HG02759 (cell line): ENCODE measurements at regions not wholly inside any gene's neighbourhood (a gene's known extent, or its start where the extent isn't known, plus 50 kb on each side); places are given as distances from the start of the nearest gene placed in this dataset.

Experiments used
- ATAC-seq: cut with Tn5 transposase; IDR thresholded peaks from one replicate; pipeline ENCODE4 v1.9.1; 2021; ENCODE audit warnings: mild to moderate bottlenecking, moderate library complexity; ENCODE audit not compliant: unreplicated experiment

DNA sequence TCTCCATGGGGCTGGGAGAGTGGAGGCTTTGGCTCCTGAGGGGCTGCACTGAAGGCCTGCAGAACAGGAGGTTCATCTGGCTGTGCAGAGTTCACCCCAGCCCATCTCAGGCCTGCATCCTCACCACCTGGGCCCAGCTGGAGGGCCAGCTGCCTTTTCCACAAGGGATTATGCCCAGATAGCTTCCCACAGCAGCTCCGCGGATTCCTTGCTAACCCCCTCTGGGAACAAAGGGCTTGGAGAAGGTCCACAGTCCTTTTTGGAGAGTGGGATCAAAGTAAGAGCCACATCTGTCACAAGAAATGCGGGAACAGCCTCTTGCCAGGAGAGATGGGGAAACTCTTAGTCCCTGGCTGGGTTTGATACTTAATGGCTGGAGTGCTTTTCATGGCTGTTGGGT, 164.7 kb upstream of the RGMA start:
- no peak for ATAC-seq

DNA sequence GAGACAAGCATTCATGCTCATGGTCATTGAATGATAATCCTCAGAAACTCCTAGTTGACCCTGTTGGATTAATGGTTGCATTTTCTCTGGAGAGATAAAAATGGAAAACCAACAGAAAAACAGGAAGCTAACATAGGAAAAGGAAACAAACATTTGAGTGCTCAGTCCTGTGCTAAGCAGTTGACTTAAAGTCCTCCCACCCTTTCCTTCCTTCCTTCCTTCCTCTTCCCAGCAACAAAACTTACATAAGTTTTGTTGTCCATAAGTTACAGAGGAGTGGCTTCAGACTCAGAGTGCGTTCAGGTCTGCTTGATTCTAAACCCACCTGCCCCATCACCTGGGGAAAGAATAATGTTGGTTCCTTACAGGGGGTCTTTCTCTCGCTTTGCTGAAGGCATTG, 163.8 kb upstream of the RGMA start:
- no peak for ATAC-seq

DNA sequence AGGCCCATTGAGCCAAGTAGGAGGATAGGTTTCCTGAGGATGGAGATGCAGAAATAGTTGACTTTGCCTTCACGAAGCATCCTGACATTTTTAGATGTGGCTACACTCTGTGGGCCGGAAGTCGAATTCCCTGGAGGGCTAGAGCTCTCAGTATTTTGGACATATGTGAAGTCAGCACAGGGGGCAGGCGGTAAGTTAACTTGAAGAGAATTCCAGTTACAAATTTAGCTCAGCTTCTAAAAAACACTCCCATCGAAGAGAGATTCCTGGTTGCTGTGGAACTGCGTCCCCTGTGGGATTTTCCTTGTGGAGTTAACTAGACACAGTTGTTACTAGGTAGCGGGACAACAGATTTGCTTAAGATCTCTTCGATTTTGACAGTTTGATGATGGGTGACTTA, 161.9 kb upstream of the RGMA start:
- no peak for ATAC-seq

DNA sequence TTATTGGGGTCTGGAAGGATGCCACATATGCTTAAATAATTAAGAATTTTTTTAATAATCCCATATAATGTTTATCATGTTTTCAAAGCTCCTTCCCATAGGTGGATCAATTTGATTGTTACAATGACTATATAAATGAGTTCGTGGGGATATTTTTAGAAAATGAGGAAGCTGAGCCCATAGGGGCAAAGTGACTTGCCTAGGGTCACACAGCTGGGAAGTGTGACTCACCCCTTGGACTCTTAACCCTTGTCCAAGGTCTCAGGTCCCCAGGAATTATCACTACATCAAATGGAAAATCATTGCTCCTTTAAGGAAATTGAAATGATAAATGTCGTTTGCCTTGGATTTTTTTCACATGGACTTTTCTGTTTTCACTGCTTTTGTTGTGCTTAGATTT, 161.2 kb upstream of the RGMA start:
- ATAC-seq: no peak

DNA sequence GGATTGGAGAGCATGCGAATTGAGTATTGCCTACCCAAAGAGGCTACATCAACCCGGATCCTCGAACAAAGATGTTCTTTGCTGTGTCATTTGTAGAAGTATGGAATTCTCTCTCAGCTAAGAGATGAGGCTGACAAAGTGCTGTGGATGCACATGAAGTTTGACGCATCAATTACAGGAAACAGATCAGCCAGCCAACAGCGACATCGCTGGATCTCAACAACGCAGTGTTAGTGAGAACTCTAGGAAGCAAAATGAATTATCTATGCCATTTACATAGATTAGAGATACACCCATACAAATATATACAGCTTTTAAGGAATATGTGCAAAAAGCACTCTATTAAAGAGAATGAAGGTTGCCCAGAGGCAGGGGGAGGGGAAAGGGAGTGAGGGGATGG, 160.6 kb upstream of the RGMA start:
- ATAC-seq: no peak

DNA sequence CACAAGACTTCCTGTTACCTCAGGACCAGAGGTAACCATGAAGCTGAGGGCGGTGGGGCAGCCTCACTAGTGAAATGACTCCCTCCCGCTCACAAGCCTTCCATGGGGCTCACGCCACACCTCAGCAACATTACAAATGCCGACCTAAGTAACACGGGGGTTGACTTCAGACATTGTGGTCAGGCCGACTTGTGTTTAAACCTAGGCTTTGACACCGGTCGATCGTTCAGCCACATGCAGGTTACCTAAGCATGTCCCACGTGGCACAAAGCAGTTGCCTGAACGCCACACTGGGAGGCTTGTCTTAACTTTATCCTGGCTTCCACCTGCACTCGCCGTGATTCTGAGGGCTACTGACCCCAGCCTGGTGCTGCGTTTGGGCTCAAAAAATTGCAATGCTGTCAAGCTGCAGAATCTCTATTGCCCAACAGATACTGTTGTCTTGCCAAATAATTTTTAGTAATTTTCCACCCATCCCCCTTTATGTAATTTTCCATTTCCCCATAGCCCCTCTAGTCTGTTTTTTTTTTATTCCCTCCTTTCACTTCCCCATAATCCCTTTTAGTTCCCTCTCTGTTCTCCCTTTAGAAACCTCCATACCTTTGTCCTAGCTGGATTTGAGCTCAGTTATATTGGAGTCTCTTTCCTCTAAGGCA, 158.6 kb upstream of the RGMA start:
- ATAC-seq: no peak

DNA sequence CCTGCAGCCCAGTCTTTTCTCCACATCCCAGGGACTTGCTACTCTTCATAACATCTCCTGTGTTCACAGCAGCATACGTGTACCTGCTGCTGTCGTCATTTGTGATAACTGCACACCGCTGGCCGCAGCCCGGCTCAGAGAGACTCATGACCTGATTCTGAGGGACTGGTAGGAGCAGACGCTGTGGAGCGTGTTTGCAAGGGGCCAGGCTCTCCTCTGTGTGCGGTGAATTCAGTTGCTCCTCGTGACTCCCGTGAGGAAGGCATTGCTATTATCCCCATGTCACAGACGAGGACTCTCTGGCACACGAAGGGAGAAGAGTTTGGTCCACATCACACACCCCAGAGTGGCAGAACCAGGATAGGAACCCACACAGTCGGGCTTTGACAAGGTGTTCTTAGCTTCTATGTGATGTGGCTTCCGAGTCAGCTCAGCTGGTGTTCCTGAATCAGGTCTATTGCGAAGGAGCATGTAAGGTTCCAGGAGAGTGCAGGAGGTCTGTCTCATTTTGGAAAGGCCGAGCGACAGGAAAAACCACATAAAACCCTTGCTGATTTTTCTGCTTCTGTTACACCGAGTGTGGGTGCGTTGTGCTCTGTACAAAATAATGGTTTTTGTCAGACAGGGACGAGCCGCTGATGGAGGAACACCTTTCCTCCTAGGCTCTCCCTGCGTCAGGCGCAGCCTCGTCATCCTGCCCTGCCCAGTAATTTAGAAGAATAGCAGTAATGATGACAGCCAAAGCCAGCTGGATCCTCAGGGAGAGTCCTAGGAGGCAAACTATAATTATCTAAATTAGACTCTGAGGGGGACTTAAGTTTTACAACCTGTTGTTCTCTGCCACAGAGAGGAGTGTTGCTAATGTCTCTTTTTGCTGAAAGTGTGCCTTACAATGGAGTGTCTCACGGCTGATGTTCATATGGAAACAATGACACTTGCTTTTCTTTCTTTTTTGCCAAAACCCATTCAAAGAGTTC, 157.5 kb upstream of the RGMA start:
- ATAC-seq: no peak

DNA sequence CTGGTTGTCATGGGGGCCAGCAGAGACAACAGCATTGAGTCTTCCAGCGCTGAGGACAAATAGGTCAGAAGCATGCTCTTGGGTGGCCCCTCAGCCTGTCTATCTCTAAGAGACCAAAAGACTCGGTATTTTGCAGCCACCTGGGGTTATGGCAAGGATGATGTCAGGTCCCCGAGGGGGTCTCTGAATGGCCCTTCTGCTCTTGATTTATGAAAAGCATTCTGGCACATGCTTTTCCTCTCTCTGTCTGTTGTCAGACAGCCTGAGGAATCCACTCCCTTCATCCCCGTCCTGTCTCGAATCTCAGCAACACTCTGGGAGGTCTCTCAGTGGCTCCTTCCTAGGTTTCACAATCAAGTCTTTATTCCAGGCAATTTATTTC, 156.6 kb upstream of the RGMA start:
- no peak for ATAC-seq

DNA sequence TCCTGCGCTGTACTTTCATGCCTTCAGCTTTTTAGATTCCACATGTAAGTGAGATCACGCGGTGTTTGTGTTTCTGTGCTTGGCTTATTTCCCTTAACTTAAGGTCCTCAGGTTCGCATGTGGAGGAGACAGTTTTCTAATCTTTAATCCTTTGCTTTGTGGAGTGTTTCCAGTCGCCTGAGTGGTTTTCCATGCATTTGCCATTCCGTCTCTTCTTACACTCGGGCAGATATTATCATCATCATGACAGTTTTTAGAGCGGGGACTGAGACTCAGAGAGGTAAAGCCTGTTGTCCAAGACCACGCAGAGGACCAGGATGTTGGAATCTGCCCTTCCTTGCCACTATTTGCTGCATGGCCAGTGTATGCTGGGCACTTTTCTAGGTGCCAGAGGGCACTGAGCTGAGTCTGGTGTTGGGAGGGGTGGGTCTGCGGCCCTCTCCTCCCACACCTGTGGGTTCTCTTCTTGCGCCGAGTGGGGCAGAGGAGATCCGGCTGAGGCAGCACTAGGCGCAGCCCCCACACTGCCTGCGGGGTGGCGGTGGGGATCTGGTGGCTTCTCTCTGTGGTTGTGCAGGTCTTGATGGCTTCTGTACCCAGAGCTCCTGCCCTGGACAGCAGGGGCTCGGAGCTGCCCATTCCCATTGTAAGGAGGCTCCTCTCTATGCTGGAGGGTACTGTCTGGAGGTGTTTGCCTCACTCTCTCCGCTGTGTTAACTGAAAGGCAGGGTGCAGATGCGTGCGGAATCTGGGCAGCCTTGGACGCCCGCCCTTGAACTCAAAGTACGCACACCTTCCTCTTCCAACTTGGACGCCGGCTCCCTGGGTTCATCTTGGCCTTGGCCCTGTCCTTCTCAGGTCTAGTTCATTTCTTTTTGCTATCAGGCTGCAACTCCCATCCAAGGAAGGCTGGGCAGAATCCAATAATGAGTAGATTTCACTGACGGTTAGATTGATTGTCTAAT, 156.0 kb upstream of the RGMA start:
- no peak for ATAC-seq

DNA sequence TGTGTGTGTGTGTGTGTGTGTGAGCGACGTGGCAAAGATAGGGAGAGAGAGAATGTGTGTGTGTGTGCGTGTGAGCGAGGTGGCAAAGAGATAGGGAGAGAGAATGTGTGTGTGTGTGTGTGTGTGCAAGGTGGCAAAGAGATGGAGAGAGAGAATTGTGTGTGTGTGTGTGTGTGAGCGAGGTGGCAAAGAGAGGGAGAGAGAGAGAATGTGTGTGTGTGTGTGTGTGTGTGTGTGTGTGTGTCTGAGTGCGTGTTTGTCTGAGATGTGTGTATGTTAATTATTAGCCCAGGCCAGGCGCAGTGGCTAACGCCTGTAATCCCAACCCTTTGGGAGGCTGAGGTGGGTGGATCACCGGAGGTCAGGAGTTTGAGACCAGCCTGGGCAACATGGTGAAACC, 154.6 kb upstream of the RGMA start:
- no peak for ATAC-seq

DNA sequence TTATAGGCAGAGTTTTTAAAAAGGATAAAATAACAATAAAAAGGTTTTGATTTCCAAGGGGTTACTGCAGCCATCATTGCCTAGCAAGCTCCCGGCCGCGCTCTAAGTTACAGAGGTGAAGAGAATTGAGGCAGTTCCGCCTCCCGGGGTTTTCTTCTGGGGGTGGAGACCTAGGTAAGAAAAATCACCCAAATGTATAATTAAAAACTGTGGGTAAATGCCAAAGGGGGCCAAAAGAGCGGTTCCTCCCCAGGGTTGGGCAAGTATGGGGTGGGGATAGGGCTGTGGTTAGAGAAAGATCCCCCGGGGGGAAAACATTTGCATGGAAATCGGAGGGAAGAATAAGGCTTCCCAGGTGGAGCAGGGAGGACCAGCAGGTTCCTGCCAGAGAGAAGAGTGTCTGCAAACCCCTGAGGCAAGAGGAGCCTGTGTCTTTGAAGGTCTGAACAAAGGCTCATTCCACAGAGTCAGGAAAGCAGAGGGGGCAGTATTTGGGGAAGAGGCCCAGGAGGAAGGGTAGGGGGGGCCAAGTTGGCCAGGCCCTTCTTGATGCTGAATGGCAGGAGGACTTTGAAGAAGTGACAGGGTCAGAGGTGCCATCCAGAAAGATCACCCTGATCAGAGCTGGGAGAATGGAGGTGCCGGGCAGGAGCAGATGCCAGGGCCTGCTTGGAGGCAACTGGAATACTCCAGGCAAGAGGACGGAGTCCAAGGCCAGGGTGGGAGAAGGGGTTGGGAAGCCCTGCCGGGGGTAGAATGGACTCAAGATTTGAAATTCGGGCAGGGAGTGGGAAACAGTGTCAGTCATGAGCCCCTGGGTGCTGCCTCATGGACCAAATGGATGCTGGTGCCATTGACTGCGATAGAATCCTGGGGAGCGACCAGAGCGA, 152.9 kb upstream of the RGMA start:
- ATAC-seq: no peak

DNA sequence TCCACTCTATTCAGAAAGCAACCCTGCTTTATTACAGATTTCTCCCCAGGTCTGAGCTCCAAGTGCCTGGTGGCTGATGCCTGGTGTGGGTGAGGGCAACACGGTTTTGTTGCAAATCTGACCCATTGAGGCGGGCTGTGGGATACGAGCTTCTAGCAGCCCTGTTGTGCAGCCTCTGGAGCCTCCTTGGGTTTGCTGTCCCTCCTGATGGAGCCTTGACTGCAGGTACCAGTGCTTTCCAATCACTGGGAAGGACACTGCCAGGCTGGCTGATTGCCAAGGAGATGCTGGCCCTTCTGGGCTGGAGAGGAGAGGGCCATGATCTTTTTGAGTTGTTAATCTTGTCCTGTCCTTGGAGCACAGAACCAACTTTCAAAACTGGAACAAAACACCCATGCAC, 151.0 kb upstream of the RGMA start:
- no peak for ATAC-seq

DNA sequence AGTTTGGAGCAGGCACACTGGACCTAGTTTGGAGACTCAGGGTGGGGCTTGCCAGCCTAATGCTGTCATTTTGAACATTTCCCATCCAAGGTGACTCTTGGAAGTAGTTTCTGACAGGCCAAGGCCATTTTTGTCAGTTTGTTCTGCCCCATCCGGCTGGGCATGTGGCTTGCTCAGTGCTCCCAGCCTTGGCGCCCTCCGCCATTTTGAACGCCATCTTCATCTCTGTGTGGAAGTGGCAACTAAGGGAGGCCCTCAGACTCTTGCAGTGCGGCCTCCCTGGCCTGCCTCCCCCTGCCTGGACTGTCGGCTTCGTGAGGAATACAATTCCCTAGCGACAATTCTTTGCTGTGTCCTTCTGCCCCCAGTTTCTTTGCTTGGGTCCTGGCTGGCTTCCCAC, 150.6 kb upstream of the RGMA start:
- no peak for ATAC-seq

DNA sequence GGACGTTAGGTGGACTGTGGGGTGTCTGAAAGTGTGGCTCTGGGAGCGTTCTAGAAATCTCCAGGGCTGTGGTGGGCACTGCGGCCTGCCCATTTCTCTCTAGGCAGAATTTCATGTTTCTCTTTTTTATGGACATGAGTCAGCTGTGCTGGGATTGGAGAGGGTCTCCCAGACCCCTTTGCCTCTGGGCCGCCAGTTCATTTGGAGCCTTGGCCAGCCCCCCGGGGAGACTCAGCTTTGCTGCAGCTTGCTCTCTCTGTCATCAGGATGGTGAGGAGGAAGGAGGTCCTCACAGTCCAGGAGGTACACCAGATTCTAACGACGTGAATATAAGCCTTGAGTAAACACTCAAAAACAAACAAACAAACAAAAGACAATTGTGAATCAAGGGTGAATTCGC, 149.6 kb upstream of the RGMA start:
- no peak for ATAC-seq

DNA sequence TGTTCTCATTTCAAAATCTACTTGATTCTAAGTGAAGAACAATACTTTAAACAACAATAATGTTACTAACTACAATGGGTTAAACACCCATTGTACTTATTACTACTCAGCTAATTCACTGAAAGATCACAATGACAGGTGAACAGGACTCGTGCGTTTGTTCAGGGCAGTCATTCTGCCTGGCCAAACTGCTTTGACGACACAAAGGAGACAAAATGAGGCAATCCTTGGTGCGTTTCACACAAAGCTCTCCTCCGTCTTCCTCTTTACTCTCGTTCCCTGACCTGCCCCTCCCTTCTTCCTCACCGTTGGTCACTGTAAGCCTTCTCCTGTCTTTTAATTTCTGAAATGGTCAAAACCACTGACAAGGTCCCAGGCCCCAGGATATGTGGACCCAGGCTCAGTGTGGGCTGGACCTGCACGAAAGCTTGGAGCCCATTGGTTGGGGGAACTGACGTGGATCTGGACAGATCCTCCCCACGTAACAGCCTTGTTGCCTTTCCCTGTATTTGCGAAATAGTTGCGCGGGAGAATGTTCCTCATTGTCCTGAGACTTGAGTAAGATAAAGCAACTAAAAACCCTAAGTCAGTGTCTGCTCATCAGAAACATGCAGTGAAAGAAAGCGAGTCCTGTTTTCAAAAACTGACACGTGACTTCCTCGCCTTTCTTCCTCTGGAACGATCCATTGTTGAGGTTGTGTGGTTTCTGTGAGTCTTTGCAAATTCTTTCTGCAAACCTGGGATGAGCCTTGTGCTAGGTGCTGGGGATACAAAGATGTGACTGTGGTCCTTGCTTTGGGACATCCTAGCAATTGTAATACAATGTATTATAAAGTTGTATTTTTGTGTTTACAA, 147.1 kb upstream of the RGMA start:
- ATAC-seq: no peak

DNA sequence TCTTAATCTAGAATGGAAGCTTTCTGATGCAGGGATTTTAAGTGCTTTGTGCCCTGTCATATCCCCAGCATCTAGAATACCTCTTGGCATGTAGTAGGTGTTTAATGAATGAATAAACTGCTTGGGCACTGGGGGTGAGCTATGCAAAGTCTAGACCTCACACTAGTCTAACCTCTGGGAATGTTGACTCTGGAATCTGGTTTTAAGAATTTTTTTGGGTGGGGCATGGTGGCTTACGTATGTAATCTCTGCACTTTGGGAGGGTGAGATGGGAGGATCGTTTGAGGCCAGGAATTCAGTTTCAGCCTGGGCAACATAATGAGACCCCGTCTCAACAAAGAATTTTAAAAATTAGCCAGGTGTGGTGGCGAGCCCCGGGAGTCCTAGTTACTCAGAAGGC, 146.3 kb upstream of the RGMA start:
- ATAC-seq: no peak

DNA sequence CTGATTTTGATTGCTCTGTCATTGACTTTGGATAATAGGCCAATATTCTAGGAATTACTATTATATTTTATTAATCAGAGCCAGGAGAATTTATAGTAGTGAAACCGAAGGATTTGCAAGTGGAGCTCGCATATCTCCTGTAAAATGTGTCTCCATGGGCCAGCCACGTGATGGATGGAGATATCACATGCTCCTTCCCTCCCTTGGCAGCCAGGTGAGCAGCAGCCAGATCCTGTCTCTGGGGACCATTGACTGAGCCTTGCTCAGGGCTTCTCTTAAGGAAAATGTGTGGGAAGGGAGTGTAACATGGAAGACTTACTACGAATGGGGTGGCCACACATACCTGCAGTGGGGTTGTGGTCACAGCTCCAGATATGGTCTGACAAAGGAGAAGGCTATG, 144.7 kb upstream of the RGMA start:
- ATAC-seq: no peak

DNA sequence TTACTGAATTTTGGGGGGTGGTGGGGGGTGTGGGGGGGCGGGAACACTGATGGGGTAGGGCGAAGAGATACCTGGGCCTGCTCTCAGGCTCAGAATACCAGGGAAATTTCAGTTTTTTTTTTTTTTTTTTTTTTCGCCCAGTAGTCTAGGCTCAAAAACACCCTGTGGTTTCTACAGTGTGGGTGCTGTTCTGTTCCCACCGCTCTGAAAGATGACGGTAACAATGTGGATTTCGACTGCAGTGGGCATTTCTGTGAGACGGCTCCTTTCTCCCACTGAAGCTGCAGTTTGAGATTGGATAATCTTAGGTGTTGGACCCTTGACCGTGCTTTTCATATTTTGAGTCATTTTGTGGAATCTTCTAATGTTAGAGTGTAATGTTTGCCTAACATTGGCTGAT, 143.8 kb upstream of the RGMA start:
- ATAC-seq: no peak

DNA sequence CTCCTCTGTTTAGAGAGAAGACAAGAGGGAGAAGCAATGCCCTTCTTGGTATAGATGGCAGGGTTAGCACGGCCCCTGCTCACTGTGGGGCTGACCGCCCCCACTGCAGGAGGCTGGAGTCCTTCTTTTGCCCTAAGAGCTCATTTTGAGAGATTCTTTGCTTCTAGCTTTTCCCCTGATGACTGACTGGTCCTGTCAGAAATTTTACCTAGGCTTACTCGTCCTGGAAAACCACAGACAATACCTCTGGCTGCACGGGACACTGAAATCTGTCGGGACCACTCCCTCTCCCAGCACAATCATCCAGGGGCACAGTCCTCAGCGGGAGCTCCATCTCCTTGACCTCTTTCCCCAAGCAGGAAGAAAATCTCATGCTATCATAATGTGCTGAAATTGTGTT, 143.0 kb upstream of the RGMA start:
- no peak for ATAC-seq
